ENCODE measurements at regions not wholly inside any gene's neighbourhood (a gene's known extent, or its start where the extent isn't known, plus 50 kb on each side); places are given as distances from the start of the nearest gene placed in this dataset.

DNA sequence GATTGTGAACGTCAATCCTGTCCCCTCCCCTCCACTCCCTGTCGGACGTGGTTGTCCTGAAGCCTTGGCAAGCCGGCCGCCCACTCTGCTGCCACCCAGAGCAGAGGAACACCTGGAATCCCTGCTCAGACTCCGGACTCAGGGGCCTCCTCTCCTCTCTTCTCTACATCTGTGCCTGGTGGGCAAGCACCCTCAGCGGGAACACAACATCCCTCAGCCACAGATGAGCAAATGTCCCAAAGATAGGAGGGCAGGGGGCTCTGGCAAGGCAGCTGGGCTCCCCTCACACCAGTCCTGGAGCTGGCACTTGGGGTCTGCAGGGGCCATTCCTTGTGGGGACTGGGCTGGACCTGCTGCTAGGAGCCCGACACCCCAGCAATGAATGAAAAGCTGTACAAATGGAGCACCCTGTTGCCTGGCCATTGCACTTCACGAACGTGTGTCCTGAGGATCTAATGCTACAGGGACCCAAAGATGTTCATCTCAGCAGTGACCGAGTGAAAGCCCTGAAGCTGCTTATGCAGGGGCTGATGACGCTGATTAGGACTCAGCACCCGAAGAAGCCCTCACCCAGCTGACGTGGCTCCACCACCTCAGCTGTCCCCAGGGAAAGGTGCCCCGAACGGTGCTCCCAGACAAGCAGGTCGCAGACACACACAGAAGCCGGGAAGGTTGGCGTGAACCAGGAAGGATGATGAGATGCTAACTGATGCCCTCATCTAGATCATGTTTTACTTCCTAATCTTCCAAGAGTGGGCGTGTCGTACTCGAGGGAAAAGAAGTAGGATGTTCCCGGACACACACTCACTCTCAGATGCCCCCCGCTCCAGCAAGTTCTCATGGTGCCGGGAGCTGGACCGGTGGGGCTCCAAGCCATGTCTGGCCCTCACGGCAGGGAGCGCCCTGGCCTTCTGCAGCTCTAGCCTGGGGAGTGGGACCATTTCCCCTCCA is 177.0 kb upstream of the PPP1R26 start:
- no peak overlapping the region for H3K27ac ChIP-seq
- no peak overlapping the region for H3K4me2 ChIP-seq
- H3K9ac ChIP-seq: no peak overlapping the region
- no peaks in the 10 kb centered on the region for H4K20me1 ChIP-seq (ENCODE audit: insufficient read depth)
- no peaks in the 10 kb centered on the region for H3K36me3 ChIP-seq (ENCODE audit: insufficient read depth)
- no peak overlapping the region for H3K4me3 ChIP-seq (IDR thresholded peaks at IDR 0.05; ENCODE audit: insufficient read depth, low read depth, low read length)
- no peaks in the 10 kb centered on the region for H3K4me1 ChIP-seq (ENCODE audit: low read depth, poor library complexity, severe bottlenecking)
- peaks cover 16% of the 10 kb centered on the region; the same call in 1 of the 2 replicates for H3K27me3 ChIP-seq (ENCODE audit: insufficient read depth, low read depth)
- no peak overlapping the region for H2AFZ ChIP-seq (ENCODE audit: low read depth)
- TF ChIP-seq, protein P1, sequence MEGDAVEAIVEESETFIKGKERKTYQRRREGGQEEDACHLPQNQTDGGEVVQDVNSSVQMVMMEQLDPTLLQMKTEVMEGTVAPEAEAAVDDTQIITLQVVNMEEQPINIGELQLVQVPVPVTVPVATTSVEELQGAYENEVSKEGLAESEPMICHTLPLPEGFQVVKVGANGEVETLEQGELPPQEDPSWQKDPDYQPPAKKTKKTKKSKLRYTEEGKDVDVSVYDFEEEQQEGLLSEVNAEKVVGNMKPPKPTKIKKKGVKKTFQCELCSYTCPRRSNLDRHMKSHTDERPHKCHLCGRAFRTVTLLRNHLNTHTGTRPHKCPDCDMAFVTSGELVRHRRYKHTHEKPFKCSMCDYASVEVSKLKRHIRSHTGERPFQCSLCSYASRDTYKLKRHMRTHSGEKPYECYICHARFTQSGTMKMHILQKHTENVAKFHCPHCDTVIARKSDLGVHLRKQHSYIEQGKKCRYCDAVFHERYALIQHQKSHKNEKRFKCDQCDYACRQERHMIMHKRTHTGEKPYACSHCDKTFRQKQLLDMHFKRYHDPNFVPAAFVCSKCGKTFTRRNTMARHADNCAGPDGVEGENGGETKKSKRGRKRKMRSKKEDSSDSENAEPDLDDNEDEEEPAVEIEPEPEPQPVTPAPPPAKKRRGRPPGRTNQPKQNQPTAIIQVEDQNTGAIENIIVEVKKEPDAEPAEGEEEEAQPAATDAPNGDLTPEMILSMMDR (conservative IDR thresholded peaks at IDR 0.05; ENCODE audit: low read depth, low read length): no peak
- H3K79me2 ChIP-seq (ENCODE audit: insufficient read depth, low read depth): no peaks in the 10 kb centered on the region

DNA sequence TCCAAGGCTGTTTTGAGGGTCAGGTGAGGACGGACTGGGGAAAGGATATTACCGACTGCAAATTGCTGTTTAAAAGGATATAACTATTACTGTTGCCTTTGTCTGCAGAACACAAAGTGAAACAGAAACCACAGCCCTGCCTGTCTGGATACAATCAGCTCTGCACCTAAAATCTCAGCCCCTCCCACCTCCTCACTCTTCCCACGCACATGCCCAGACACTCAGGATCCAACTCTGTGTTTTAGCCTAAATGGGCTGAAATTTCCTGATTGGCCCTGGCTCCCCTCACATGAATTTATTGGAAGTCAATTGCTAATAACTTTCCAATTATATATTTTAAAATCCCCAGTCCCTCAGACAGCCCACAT is 176.3 kb upstream of the PPP1R26 start:
- no peak overlapping the region for H3K9ac ChIP-seq
- H2AFZ ChIP-seq (ENCODE audit: low read depth): no peak overlapping the region
- no peaks in the 10 kb centered on the region for H3K79me2 ChIP-seq (ENCODE audit: insufficient read depth, low read depth)
- H3K27me3 ChIP-seq (ENCODE audit: insufficient read depth, low read depth): peaks cover 12% of the 10 kb centered on the region; the same call in 1 of the 2 replicates
- no peaks in the 10 kb centered on the region for H3K4me1 ChIP-seq (ENCODE audit: low read depth, poor library complexity, severe bottlenecking)
- H3K4me2 ChIP-seq: no peak overlapping the region
- TF ChIP-seq, protein P1 (conservative IDR thresholded peaks at IDR 0.05; ENCODE audit: low read depth, low read length): no peak
- no peak overlapping the region for H3K4me3 ChIP-seq (IDR thresholded peaks at IDR 0.05; ENCODE audit: insufficient read depth, low read depth, low read length)
- no peaks in the 10 kb centered on the region for H4K20me1 ChIP-seq (ENCODE audit: insufficient read depth)
- H3K27ac ChIP-seq: no peak overlapping the region
- no peaks in the 10 kb centered on the region for H3K36me3 ChIP-seq (ENCODE audit: insufficient read depth)

DNA sequence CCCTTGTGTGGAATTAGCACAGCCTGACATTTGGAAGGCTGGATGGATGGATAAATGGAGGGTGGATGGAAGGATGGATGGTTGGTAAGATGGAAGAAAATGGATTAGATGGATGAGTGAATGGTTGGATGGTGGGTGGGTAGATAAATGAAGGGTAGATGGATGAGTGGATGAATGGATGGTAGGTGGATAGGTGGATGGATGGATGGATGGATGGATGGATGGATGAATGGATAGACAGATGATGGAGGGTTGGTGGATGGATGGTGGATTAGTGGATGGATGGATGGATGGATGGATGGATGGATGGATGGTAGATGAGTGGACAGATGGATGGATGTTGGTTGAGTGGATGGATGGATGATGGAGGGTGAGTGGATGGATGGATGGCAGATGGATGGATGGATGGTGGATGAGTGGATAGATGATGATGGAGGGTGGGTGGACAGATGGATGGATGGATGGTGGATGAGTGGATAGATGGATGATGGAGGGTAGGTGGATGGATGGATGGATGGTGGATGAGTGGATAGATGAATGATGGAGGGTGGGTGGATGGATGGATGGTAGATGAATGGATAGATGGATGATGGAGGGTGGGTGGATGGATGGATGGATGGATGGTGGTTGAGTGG is 175.6 kb upstream of the PPP1R26 start:
- no peak overlapping the region for H3K4me2 ChIP-seq
- H4K20me1 ChIP-seq (ENCODE audit: insufficient read depth): no peaks in the 10 kb centered on the region
- H3K9ac ChIP-seq: no peak overlapping the region
- H3K79me2 ChIP-seq (ENCODE audit: insufficient read depth, low read depth): no peaks in the 10 kb centered on the region
- TF ChIP-seq, protein P1 (conservative IDR thresholded peaks at IDR 0.05; ENCODE audit: low read depth, low read length): no peak
- peaks cover 14% of the 10 kb centered on the region; the same call in 1 of the 2 replicates for H3K27me3 ChIP-seq (ENCODE audit: insufficient read depth, low read depth)
- H3K36me3 ChIP-seq (ENCODE audit: insufficient read depth): no peaks in the 10 kb centered on the region
- no peaks in the 10 kb centered on the region for H3K4me1 ChIP-seq (ENCODE audit: low read depth, poor library complexity, severe bottlenecking)
- H2AFZ ChIP-seq (ENCODE audit: low read depth): no peak overlapping the region
- H3K4me3 ChIP-seq (IDR thresholded peaks at IDR 0.05; ENCODE audit: insufficient read depth, low read depth, low read length): no peak overlapping the region
- H3K27ac ChIP-seq: no peak overlapping the region

DNA sequence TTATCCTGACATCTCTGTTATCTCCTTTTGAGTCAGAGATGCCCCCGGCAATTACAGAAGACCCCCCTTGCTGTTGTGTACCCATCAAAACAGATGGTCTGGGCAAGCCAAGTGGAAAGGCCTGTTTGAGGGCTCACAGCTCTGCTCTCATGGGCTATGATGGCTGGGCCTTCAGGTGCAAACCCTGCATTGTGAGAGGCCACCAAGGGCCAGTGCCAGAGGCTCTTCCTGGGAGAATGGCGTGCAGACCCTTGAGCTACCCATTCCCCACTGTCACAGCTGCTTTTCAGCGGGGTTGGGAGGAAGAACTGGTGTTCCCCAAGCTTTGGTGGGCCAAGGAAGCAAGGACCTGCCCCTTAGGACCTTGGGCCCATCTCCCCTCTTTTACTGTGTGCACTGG is 174.7 kb upstream of the PPP1R26 start:
- H3K9ac ChIP-seq: no peak overlapping the region
- no peak overlapping the region for H3K4me3 ChIP-seq (IDR thresholded peaks at IDR 0.05; ENCODE audit: insufficient read depth, low read depth, low read length)
- no peaks in the 10 kb centered on the region for H3K4me1 ChIP-seq (ENCODE audit: low read depth, poor library complexity, severe bottlenecking)
- no peaks in the 10 kb centered on the region for H3K36me3 ChIP-seq (ENCODE audit: insufficient read depth)
- H3K4me2 ChIP-seq: no peak overlapping the region
- TF ChIP-seq, protein P1 (conservative IDR thresholded peaks at IDR 0.05; ENCODE audit: low read depth, low read length): no peak
- no peak overlapping the region for H2AFZ ChIP-seq (ENCODE audit: low read depth)
- H3K27me3 ChIP-seq (ENCODE audit: insufficient read depth, low read depth): peaks cover 11% of the 10 kb centered on the region; the same call in 1 of the 2 replicates
- H3K79me2 ChIP-seq (ENCODE audit: insufficient read depth, low read depth): no peaks in the 10 kb centered on the region
- no peak overlapping the region for H3K27ac ChIP-seq
- H4K20me1 ChIP-seq (ENCODE audit: insufficient read depth): no peaks in the 10 kb centered on the region
